ENCODE measurements at regions not wholly inside any gene's neighbourhood (a gene's known extent, or its start where the extent isn't known, plus 50 kb on each side); places are given as distances from the start of the nearest gene placed in this dataset.

- TF ChIP-seq CTCF (IDR thresholded peaks at IDR 0.05; ENCODE audit: extremely low read depth in 1 of 2, insufficient read depth in 1 of 2, low read depth in 1 of 2, low read length in 2 of 2) (no peak), MAX (IDR thresholded peaks at IDR 0.05; ENCODE audit: insufficient read depth, insufficient read length) (no peak), MYC (IDR thresholded peaks at IDR 0.05; ENCODE audit: low read depth, low read length) (no peak), POLR2A (IDR thresholded peaks at IDR 0.05; ENCODE audit: low read depth, low read length) (no peak)
Measured at GRCh38 chr5:155815248-155815647, 511.7 kb upstream of the SGCD start.

Data from endothelial cell of umbilical vein (primary cell).